Spleen (tissue), 7 donors: ENCODE measurements at regions not wholly inside any gene's neighbourhood (a gene's known extent, or its start where the extent isn't known, plus 50 kb on each side); places are given as distances from the start of the nearest gene placed in this dataset.

Experiments
- POLR2AphosphoS5 ChIP-seq, 3 donors: sonication (generic); formaldehyde crosslinking; IDR thresholded peaks; one replicate each; pipeline ENCODE4 v1.5.1; 2017; ENCODE audit warnings: antibody characterized with exemption in 3 of 3
- TF ChIP-seq, protein P1 (sequence below), 11 experiments: fragments of 200-600 bp in 7 of 11; fragments of 450-650 bp in 4 of 11; sonication (generic) in 4 of 11; IDR thresholded peaks in 8 of 11; conservative IDR thresholded peaks in 3 of 11; 1 replicate in 7 of 11; 2 replicates in 4 of 11; pipeline versions ENCODE4 v1.4.0 to v1.8.0; 2016 to 2021; ENCODE audit warnings: antibody characterized with exemption in 11 of 11, inconsistent platforms in 4 of 11, mild to moderate bottlenecking in 1 of 11
- donor health status: DM: no; HTN: no; CAD: no; lungs with moderate emphysema.
- donor health status: DM: no; HTN: no; CAD: no.
- donor health status: DM: no; HTN: no; CAD: no.

DNA sequence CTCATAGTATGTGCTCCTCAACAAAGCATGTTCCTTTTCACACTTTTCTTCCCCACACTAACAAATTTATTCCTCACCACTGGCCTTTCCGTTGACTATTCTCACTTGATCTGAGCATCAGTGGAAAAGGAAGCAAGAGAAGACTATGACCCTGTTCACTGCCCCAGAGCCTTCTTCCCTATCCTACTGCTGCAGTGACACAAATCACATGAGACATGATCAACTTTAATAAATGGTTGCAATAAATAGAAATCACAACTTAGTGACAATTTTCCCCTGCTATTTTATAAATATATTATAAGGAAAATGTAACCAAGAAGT lies 438.7 kb upstream of the SOX9 start:
- TF ChIP-seq, protein P1, sequence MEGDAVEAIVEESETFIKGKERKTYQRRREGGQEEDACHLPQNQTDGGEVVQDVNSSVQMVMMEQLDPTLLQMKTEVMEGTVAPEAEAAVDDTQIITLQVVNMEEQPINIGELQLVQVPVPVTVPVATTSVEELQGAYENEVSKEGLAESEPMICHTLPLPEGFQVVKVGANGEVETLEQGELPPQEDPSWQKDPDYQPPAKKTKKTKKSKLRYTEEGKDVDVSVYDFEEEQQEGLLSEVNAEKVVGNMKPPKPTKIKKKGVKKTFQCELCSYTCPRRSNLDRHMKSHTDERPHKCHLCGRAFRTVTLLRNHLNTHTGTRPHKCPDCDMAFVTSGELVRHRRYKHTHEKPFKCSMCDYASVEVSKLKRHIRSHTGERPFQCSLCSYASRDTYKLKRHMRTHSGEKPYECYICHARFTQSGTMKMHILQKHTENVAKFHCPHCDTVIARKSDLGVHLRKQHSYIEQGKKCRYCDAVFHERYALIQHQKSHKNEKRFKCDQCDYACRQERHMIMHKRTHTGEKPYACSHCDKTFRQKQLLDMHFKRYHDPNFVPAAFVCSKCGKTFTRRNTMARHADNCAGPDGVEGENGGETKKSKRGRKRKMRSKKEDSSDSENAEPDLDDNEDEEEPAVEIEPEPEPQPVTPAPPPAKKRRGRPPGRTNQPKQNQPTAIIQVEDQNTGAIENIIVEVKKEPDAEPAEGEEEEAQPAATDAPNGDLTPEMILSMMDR (IDR thresholded peaks at IDR 0.05 in 8 of 11, conservative IDR thresholded peaks at IDR 0.05 in 3 of 11), result no peak
- no peak for TF ChIP-seq POLR2AphosphoS5 (IDR thresholded peaks at IDR 0.05)
